ENCODE measurements at regions not wholly inside any gene's neighbourhood (a gene's known extent, or its start where the extent isn't known, plus 50 kb on each side); places are given as distances from the start of the nearest gene placed in this dataset.
A peak's percentile ranks its signal among the peaks of the same experiment; 100 is the strongest.

GRCh38 chr15:70253461-70254156, 155.9 kb upstream of the TLE3 start:
- peaks cover 9% of the 10 kb centered on the region for H3K4me1 ChIP-seq (ENCODE audit: insufficient read depth, poor library complexity, severe bottlenecking)
- no peak overlapping the region for H3K27ac ChIP-seq (ENCODE audit: poor library complexity, severe bottlenecking)
- H3K36me3 ChIP-seq (ENCODE audit: low read depth): no peaks in the 10 kb centered on the region
- DNase-seq (ENCODE audit: low spot score) (no peak), ATAC-seq (ENCODE audit: low read depth) (no peak)
- H3K4me3 ChIP-seq (ENCODE audit: severe bottlenecking): no peak overlapping the region
- no peaks in the 10 kb centered on the region for H3K27me3 ChIP-seq (ENCODE audit: insufficient read depth, poor library complexity, severe bottlenecking)
- TF ChIP-seq CTCF (IDR thresholded peaks at IDR 0.05; ENCODE audit: poor library complexity, severe bottlenecking): no peak
- H3K9me3 ChIP-seq (ENCODE audit: severe bottlenecking): no peaks in the 10 kb centered on the region

GRCh38 chr15:70252951-70253320, 155.2 kb upstream of the TLE3 start:
- no peak for TF ChIP-seq CTCF (IDR thresholded peaks at IDR 0.05; ENCODE audit: poor library complexity, severe bottlenecking)
- H3K27me3 ChIP-seq (ENCODE audit: insufficient read depth, poor library complexity, severe bottlenecking): no peaks in the 10 kb centered on the region
- H3K4me3 ChIP-seq (ENCODE audit: severe bottlenecking): no peak overlapping the region
- H3K4me1 ChIP-seq (ENCODE audit: insufficient read depth, poor library complexity, severe bottlenecking): peaks cover 9% of the 10 kb centered on the region
- DNase-seq (ENCODE audit: low spot score) (no peak), ATAC-seq (ENCODE audit: low read depth) (no peak)
- no peaks in the 10 kb centered on the region for H3K36me3 ChIP-seq (ENCODE audit: low read depth)
- H3K27ac ChIP-seq (ENCODE audit: poor library complexity, severe bottlenecking): no peak overlapping the region
- no peaks in the 10 kb centered on the region for H3K9me3 ChIP-seq (ENCODE audit: severe bottlenecking)

DNA sequence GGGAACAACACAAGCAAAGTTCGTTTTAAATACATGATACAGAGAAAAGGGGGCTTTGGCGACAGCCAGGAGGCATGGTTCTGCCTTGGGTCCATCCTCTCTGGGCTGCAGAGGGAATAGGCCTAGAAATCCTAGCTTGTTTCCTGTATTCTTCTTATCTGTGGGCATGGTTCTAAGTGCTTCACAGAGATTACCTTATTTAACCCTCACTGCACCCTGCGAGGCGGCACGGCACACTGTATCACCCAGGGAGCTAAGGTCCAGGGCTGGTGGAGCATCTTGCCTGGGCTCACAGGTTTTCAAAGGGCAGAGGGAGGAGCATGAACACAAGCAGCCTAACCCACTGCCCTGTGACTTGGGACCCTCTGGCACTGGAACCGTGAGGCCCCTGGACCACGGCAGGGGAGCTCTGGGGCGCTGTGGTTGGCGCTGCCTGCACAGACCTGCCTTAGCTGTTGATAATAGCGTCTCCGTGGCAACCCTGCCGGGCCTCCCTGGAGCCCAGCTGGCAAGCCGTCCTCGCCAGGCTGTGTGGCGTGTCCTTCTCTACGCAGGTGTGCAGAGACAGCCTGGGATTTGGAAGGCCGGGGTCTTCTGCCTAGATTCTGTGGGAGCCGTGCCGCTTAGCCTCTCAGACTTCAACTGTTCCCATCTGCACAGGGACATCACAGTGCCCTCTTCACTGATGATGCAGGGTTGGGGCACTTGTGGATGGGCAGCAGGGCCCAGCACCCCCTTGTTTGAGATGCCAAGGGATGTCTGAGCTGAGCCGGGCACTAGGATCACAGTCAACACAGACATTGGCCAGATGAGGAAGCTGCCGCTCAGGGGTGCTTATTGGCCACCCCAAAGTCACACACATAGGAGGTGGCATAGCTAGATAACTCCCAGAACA, 154.6 kb upstream of the TLE3 start:
- H3K27ac ChIP-seq (ENCODE audit: poor library complexity, severe bottlenecking): no peak overlapping the region
- H3K4me3 ChIP-seq (ENCODE audit: severe bottlenecking): no peak overlapping the region
- H3K9me3 ChIP-seq (ENCODE audit: severe bottlenecking): no peaks in the 10 kb centered on the region
- no peaks in the 10 kb centered on the region for H3K36me3 ChIP-seq (ENCODE audit: low read depth)
- DNase-seq (ENCODE audit: low spot score) (no peak), ATAC-seq (ENCODE audit: low read depth) (peak; percentile 83)
- no peaks in the 10 kb centered on the region for H3K27me3 ChIP-seq (ENCODE audit: insufficient read depth, poor library complexity, severe bottlenecking)
- peaks cover 9% of the 10 kb centered on the region for H3K4me1 ChIP-seq (ENCODE audit: insufficient read depth, poor library complexity, severe bottlenecking)
- TF ChIP-seq CTCF (IDR thresholded peaks at IDR 0.05; ENCODE audit: poor library complexity, severe bottlenecking): no peak

DNA sequence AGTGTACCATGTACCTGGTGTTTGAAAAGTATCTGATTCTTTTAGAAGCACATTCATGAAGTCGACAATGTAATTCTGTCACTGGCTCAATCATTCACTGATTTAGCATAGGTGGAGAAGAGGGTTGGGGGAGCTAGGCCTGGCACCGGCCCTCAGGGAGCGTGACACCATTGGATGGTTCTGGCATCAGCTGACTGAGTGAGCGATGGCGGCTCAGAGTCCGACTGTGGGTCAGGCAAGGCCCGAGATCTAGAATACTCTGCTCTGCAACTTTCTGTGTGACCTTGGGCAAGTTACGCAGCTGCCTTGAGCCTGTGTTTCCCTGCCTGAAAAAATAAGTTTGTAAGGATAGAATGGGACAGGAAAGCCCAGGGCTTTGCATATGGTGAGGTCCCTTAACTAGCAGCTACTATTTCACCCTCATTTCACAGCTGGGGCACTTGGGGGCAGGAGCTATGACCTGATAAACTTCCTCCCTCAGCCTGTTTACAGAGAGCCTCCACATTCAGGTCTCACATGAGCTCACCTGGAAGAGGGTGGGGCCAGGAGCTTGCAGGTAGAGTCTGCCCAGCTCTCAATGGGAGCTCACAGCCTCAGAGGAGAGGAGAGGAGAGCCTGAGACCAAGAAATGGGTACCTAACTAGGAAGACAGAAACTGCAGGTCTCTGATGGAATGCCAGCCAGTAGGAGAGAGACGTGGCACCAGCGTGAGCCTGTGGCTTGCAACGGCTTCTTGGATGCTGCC, 153.7 kb upstream of the TLE3 start:
- Histone ChIP-seq H3K4me3 (ENCODE audit: severe bottlenecking) (no peak overlapping the region), H3K4me1 (ENCODE audit: insufficient read depth, poor library complexity, severe bottlenecking) (peaks cover 9% of the 10 kb centered on the region), H3K27ac (ENCODE audit: poor library complexity, severe bottlenecking) (no peak overlapping the region), H3K27me3 (ENCODE audit: insufficient read depth, poor library complexity, severe bottlenecking) (no peaks in the 10 kb centered on the region), H3K9me3 (ENCODE audit: severe bottlenecking) (no peaks in the 10 kb centered on the region), H3K36me3 (ENCODE audit: low read depth) (no peaks in the 10 kb centered on the region)
- ATAC-seq (ENCODE audit: low read depth): peak; percentile 50
- DNase-seq (ENCODE audit: low spot score): no peak
- TF ChIP-seq CTCF (IDR thresholded peaks at IDR 0.05; ENCODE audit: poor library complexity, severe bottlenecking): no peak
